Astrocyte of the cerebellum (primary cell): ENCODE measurements at regions not wholly inside any gene's neighbourhood (a gene's known extent, or its start where the extent isn't known, plus 50 kb on each side); places are given as distances from the start of the nearest gene placed in this dataset.

Source experiments
- DNase-seq: peaks from one replicate; pipeline ENCODE4 v3.0.0-alpha.2; 2011; ENCODE audit warnings: low read depth
- H3K4me3 ChIP-seq: 2 replicates; pipeline ENCODE4 v1.5.1; 2011; ENCODE audit warnings: mild to moderate bottlenecking, low read depth, low read length, moderate library complexity
- in situ Hi-C: cut with HindIII; loops from 2 replicates; pipeline ENCODE4 v1.10.0; 2017; ENCODE audit warnings: low sequenced_read_pairs
- TF ChIP-seq, protein P1 (sequence below): IDR thresholded peaks from 2 replicates; pipeline ENCODE4 v1.5.1; 2012; ENCODE audit warnings: low read length, low read depth, moderate library complexity, mild to moderate bottlenecking; ENCODE audit errors: missing control alignments

DNA sequence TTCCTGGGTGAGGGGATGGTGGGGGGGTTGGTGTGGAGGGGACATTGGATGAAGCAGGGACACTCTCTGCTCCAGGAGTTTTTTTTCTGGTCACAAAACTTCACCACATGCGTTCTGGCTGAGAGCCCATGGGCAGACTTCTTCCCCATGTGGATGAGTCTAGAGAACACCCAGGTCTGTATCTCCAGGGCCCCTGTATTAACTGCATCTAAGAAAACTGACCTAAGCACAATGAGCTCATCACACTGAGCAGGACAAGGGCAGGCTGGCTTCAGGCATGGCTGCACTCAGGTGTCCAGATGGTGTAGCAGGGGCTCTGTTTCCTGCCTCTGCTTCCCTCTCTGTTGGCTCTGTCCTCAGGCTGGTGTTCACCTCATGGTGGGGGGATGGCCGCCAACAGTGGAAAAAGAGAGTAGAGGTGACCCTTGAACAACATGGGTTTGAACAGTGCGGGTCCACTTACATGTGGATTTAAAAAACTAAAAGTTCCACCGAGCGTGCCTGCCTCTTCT, 85.3 kb upstream of the STC2 start:
- in situ Hi-C loops, result no loop called here
- H3K4me3 ChIP-seq, result no peak overlapping the region
- no peak for DNase-seq
- TF ChIP-seq, protein P1, sequence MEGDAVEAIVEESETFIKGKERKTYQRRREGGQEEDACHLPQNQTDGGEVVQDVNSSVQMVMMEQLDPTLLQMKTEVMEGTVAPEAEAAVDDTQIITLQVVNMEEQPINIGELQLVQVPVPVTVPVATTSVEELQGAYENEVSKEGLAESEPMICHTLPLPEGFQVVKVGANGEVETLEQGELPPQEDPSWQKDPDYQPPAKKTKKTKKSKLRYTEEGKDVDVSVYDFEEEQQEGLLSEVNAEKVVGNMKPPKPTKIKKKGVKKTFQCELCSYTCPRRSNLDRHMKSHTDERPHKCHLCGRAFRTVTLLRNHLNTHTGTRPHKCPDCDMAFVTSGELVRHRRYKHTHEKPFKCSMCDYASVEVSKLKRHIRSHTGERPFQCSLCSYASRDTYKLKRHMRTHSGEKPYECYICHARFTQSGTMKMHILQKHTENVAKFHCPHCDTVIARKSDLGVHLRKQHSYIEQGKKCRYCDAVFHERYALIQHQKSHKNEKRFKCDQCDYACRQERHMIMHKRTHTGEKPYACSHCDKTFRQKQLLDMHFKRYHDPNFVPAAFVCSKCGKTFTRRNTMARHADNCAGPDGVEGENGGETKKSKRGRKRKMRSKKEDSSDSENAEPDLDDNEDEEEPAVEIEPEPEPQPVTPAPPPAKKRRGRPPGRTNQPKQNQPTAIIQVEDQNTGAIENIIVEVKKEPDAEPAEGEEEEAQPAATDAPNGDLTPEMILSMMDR, result no peak

DNA sequence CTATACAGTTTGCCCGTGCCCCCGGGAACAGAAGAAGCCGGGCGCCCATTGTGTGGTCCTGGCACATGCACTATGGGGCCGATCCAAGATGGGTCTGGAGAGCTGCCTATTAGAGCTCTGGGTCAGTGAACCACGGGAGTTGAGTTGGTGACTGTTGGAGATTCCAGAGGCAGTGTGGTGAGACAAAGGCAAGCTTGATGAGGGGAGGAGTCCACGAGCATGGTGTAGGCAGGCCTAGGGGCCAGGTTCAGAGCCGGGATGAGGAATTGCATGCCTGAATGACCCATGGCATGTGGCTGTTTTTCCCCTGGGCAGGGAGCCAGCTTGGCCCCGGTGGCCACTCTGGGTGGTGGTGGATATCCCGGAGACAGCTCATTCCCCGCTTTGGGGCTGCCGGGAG, 84.4 kb upstream of the STC2 start:
- TF ChIP-seq, protein P1, result no peak
- DNase-seq, result peak; percentile 51
- in situ Hi-C loops, result no loop called here
- no peak overlapping the region for H3K4me3 ChIP-seq

DNA sequence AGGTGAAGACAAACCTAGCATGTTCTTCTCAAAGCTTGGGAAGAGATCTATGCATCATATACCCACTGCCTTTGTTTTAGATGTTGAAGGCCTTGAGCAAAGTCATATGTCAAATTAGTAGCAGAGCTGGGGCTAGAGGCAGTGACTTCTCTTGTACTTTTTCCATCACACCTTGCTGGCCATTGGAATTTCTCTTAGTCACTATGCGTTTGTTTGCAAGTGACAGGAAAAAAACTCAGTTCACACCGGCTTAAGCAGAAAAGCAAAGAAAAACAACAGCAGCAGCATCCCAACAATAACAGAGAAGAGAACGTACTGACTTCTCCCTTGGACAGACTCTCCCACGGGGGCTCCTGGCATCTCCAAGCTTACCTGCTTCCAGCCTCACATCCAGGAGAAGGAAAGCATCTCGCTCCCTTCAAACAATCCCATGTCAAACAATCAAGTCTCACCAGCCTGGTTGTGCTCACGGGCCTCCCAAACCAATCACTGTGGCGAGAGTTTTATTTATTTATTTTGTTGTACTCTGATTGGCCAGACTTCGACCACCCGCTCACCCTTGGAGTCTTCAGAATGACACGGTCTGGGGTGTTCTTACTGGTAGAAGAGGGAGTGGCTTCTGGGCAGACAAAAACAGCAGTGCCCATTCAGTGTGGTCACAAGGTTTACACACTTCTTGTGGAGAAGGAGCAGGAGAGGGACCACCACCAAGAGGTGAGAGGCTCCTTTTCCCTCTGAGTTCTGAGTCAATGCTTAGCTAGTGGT, 83.8 kb upstream of the STC2 start:
- in situ Hi-C loops, result no loop called here
- no peak overlapping the region for H3K4me3 ChIP-seq
- no peak for DNase-seq
- TF ChIP-seq, protein P1, result no peak

DNA sequence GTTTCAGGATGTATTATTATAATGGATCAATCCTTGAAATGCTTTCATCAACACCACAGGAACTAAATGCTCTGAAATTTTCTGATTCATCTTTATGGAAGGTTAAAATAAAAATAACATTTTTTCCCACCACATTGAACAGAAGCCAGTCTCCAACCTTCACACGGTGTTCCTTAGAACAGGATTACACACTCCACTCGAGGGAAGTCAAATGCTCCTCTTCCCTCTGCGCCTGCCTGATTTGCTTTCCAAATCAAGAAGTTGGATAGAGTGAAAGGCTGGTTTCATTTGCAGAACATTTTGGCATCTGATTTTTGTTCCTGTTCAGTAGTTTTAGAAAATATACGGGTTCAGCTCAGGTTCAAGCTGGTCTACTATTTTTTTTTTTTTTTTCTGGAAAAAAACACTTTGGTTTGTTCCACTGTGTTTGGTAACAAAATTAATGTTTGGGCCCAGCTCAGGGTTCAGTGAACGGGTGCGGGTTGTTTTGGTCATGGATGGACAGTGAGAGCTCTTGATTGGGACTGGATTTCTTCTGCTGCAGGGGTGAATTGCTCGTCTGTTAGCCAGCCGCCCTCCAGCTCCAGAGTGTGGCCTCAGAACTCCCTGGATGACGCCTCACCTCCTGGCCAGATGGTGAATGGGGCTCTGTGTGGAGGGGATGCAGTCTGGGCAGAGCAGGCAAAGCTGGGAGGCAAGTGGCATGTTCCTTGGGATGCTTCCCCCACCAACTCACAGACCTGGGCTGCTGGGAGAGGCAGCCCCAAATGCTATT, 82.4 kb upstream of the STC2 start:
- no peak overlapping the region for H3K4me3 ChIP-seq
- DNase-seq, result no peak
- TF ChIP-seq, protein P1, result no peak
- in situ Hi-C loops, result no loop called here

DNA sequence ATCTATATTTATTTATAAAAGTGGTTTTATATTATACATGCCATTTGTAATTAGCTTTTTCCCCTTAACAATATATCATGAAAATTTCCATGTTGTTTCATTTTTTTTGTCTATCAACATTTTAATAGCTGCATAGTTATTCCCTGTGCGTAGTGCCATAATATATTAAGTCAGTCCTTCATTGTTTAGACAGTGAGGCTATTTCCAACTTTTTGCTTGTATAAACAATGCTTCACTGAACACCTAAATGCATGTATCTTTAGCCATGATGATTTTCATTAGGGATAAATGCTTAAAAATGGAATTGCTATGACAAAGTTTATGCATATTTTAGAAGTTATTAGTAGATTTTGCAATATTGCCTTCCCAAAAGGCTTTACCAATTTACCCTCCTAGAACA, 80.7 kb upstream of the STC2 start:
- no peak for DNase-seq
- TF ChIP-seq, protein P1, result no peak
- H3K4me3 ChIP-seq, result no peak overlapping the region
- in situ Hi-C loops, result no loop called here

DNA sequence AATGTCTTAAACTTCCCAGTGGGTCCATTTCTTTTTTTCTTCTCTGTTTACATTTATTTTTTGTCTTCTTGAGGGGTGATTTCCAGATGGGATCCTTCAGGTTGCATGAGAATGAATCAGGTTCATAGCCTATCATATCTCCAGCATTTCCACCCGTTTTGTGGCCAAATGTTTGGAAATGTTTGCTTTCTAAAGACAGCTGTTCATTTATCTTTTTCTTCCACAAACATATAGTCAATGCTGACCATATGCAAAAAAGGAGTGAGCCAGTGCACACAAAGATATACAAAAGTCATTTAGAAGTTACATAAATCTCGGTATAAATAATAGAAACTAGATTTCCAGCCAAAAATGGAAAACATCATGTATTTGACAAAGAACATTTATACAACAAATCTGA, 71.6 kb upstream of the STC2 start:
- H3K4me3 ChIP-seq, result no peak overlapping the region
- no peak for DNase-seq
- TF ChIP-seq, protein P1, result no peak
- in situ Hi-C loops, result no loop called here
